Stimulated activated naive CD4-positive, alpha-beta T cell (primary cell): ENCODE measurements at regions not wholly inside any gene's neighbourhood (a gene's known extent, or its start where the extent isn't known, plus 50 kb on each side); places are given as distances from the start of the nearest gene placed in this dataset.

Source experiments
- DNase-seq, 6 experiments: peaks; one replicate each; lab custom pipeline; 2025; lab: John Stamatoyannopoulos, UW

DNA sequence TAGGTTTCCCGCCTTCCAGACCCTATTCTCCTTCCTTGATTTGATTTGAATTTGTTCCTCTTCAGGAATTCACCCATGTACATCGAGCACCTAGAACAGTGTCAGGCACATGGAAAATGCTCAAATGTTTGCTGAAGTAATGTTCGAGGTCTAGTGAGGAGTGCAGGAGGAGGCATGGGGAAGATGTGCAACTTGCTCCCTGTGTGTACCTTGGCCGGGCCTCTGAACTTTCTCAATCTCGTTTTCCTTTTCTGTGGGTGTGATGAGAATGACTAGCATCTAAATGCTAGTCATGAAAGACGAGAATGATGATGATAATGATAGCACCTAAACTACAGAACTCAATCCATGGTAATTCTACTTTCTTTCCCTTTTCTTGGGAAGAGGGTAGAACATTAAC lies 279.1 kb upstream of the PLET1 start:
- DNase-seq: no peak

DNA sequence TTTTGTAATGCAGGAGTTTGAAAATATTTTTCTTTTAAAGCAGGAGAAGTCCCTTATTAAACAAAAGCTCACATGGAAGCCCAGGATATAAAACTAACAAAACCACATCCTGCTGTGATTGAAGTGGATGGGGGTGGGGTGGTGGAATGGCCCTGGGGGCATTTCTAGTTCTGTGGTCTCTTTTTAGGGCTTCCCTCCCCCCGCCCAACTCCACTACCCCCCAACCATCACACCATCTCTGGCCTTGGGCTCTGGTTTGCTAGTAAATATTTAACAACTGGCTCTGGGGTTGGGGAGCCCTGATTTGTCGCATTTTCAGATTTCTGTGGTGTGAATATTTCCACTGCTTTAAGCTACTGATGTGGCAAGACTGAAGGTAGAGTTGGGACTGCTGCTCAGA lies 279.6 kb upstream of the PLET1 start:
- DNase-seq: no peak

- peak in 1 of 6 experiments; percentile 2 for DNase-seq
These were observed 280.7 kb upstream of the PLET1 start for GRCh38 chr11:112541140-112542046.

DNA sequence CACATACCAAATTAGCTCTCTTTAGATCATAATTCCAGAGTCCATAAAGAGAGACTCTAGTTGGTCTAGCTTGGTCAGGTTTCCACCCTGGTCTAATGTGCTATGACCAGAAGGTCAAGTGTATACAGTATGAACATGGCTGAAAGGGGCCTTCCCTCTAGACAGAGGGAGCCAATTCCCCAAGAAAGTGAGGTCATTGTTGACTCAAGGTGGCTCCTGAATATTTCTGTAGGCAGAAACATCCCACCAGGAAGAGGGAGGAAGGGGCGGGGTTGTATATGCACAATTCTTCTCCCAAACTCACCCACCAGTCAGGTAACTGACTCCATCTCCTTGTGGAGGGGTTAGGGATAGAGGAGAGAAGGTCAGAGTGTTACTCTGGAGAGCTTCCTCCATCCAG lies 281.8 kb upstream of the PLET1 start:
- no peak for DNase-seq

- no peak for DNase-seq
These were observed 282.7 kb upstream of the PLET1 start for GRCh38 chr11:112543390-112543789.

GRCh38 chr11:112548641-112549040 lies 288.0 kb upstream of the PLET1 start:
- DNase-seq: no peak

DNA sequence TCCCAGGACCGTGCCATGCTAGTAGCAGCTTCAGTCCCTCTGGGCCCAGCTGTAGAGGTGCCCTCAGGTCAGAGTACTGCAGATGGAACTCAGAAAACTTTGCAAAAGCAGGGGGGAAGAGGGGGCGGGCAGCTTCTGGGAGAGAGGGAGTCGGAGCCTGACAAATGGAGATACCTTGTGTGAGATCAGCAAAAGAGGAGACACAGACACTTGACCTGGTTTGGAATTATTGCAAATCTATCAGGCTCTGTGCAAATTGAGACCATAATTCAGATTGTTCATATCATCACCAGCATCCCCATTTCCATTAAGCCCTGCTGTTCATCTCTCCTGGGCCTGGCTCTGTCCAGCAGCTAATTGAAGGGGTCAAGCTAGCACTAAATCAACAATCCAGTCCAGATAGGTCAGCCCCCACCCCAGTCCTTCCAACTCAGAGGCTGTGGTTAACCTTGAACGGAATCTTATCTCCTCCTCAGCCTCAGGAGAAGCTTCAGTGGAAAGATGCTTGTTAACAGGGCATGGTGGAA lies 292.6 kb upstream of the PLET1 start:
- no peak for DNase-seq

DNA sequence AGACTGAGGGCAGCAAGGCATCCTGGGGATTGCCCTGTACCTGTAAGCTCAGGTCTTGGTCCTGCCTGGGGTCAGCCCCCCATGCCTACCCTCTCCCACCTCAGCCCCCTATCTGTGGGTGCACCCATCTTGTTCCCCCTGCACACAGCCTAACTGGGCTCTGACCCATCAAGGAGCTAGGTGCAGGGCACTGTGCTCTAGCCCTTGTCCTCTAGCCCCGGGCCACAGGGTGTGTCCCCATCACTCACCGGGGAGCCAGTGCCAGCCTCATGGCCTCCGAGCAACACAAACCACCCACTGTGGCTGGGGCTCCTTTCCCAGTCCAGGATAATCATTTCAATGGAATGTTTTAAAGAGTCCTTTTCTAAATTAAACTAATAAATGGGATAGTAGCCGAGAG lies 293.9 kb upstream of the PLET1 start:
- DNase-seq: no peak

DNA sequence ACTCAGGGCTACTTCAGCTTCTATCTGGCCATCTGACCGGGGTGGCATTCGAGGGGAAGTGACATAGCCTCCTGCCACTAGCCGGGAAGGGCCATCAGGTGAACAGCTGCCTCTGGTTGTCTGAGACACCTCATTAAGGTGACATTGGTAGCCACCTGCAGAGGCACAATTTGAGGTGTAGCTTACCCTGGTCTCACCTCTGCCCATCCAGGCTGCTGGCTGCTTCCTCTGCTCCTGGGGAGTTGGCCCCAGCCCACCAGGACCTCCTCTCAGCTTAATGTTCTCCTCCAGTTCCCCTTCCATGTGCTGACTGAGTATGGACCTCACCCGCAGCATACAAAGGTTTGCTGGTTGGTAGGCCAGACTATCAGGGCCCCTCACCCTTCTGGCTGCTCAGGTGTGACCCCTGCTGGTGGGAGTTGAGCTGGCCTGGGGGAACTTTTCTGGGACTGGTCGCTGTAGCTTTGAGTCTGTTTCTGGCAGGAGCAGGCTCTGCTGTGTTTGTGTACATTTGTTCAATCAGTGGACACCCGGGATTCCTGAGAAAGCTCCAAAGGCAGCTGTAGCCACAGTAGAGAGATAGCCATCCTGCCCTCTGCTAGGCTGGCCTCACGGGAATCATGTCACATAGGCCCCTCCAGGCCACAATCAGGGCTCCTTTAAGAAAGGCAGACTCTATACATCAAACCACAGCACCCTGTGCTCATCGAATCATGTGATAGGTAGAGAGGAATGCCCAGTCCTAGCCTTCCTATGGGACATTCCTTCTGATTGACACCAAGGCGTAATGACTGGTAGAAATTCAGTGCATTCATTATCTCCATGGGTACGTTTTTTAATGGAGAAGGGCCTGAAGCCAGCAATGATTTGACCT lies 295.1 kb upstream of the PLET1 start:
- DNase-seq: peak; percentile 24 to 76 (median 56)

GRCh38 chr11:112558691-112559090 lies 298.0 kb upstream of the PLET1 start:
- no peak for DNase-seq

GRCh38 chr11:112563808-112564207 lies 303.1 kb upstream of the PLET1 start:
- DNase-seq: no peak

- DNase-seq: no peak
These were observed 303.7 kb upstream of the PLET1 start for GRCh38 chr11:112564228-112564955.

DNA sequence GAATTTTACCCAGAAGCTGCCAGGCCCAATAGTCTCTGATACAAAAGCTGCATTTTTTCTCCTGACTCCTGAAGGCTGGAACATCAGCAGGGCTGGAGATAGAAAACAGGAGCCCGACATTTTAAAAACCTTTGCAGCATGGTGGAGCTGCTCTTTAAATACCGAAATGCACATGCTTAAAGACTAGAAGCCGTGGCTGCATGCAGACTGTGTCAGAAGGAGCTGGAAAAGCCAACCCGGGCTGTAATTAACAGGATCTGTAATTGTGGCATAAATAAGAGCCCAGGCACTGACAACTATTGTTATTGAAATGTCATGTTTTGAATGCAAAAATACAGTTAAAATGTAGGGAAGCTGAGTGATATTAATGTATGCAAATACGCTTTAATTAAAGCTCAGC lies 304.9 kb upstream of the PLET1 start:
- no peak for DNase-seq

DNA sequence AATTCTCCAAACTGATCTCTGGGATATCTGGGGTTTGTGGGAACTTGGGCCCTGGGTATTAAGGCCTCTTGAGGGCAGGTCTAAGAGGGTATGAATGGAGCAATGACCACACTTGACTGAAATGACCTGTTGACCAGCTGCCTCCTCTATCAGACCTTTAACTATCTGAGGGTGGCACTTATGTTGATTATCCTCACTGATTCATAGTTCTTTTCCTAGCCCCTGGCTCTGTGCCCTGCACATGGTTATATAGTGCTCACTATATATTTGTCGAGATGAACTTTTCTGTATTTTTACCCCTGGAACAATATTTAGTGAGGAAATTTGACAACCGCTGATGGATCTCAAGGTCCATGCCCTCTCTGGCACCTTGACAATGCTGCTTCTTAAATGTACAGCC lies 305.5 kb upstream of the PLET1 start:
- no peak for DNase-seq

- DNase-seq: no peak
These were observed 309.7 kb upstream of the PLET1 start for GRCh38 chr11:112570333-112570732.

GRCh38 chr11:112579282-112579681 lies 318.6 kb upstream of the PLET1 start:
- no peak for DNase-seq

- no peak for DNase-seq
These were observed 320.2 kb upstream of the PLET1 start for GRCh38 chr11:112580864-112581263.

DNA sequence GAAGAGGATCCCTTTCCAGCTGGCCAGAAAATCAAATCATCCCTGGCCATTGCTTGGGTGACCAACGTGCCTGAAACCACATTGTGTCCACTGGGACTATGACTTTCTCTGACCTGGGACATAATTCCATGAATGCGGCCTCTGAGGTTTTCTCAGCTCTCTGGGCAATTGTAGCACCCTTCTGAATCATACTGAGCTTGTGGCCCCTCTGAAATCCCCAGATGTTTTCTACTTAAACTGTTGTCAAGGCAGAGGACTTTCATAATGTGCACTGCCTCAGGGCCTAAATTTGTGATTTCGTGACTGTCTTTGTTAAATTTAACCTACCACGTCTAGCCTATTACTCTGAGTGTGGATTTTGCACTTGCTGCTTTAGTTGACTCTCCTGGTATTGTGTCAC lies 321.1 kb upstream of the PLET1 start:
- no peak for DNase-seq

- DNase-seq: no peak
These were observed 321.7 kb upstream of the PLET1 start for GRCh38 chr11:112582366-112582765.

DNA sequence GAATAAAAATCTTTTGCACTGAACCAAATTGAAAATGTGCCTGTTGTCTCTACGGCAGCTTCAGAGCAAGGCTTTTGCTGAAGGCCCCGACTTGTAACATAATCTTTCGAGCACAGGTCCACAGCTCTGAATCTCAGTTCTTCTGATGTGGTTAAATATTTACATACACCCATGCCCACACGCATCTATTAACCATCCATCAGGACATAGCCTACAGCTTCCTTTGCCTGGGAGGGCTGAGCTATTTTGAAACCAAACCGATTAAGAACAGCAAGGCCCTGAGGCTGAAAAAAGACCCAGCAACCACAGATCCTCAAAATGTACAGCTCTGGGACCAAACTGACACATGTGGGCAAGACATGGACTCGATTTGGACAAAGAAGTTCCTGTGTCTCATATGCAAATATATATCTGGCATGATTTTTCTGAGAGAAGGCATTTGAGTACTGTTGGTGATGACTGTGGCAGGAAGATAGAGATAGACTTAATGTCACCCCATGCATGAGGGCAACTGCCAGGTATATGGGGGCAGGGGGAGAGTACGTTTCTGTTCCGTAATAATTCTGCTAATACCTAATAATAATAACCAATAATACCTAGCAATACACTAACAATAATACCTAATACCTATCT lies 322.7 kb upstream of the PLET1 start:
- no peak for DNase-seq

DNA sequence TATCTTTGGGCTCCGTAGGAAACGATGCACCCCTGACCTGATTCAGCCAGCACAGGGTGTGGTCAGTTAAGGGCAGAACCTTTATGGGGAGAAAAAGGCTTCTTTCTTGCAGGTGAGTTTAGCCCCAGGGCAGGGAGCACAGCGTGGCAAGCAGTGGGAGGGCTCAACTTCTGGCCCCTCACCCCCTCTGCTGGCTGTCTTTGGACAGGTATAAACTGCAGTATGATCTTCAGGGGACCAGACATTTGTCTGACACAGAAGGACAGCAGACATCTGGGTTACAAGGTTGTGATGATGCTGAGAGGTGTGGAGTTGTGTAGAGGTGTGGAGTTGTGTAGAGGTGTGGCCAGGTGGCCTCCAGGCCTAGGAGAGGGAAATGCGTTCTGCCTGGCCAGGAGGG lies 324.0 kb upstream of the PLET1 start:
- DNase-seq: peak in 3 of 6 experiments; percentile 1 to 12 (median 2)

DNA sequence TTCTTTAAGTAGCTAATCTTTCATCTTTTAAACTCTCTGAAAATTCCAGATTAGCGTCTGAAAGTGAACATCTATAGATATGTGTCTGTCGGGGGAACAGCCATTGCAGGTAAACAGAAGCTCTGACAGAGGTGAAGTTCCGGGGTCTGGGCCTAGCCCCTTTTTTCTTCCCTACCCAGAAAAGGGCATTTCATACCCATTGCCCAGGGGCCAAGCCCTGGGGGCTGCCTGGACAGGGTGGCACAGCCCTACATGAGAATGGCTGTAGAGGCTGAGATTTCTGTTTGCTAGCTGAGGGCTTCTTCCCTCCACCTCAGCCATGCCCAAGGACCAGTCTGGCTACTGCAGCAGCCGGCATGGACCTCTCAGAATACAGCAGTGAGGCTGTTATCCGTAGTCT lies 327.0 kb upstream of the PLET1 start:
- no peak for DNase-seq
